ENCODE measurements at regions not wholly inside any gene's neighbourhood (a gene's known extent, or its start where the extent isn't known, plus 50 kb on each side); places are given as distances from the start of the nearest gene placed in this dataset.

DNA sequence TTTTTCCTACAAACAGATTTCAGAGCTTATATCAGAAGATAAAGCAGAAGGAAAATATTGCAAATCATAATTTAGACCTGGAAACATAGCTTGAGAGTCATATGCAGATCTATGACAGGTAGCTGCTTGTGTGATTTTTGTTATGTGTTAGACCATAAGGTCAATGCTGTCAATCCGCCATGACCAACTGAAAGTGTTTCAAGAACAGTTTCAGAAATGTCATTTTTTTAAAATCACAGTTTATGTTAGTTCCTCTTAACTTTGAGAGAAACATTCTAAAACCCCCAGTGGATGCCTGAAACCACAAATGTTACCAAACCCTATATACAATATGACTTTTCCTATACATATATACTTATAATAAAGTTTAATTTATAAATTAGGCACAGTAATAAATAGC lies 391.3 kb upstream of the FAM241A start:
- DNase-seq = no peak
- H3K4me1 ChIP-seq (ENCODE audit: low read length) = no peaks in the 10 kb centered on the region
- TF ChIP-seq, protein P1, sequence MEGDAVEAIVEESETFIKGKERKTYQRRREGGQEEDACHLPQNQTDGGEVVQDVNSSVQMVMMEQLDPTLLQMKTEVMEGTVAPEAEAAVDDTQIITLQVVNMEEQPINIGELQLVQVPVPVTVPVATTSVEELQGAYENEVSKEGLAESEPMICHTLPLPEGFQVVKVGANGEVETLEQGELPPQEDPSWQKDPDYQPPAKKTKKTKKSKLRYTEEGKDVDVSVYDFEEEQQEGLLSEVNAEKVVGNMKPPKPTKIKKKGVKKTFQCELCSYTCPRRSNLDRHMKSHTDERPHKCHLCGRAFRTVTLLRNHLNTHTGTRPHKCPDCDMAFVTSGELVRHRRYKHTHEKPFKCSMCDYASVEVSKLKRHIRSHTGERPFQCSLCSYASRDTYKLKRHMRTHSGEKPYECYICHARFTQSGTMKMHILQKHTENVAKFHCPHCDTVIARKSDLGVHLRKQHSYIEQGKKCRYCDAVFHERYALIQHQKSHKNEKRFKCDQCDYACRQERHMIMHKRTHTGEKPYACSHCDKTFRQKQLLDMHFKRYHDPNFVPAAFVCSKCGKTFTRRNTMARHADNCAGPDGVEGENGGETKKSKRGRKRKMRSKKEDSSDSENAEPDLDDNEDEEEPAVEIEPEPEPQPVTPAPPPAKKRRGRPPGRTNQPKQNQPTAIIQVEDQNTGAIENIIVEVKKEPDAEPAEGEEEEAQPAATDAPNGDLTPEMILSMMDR (IDR thresholded peaks at IDR 0.05; ENCODE audit: low read length) = no peak
- TF ChIP-seq EZH2 (optimal IDR thresholded peaks at IDR 0.05; ENCODE audit: low read depth, low read length) = no peak
- TF ChIP-seq EZH2phosphoT487 (IDR thresholded peaks at IDR 0.05; ENCODE audit: low read length) = no peak
- H3K9me3 ChIP-seq (replicated peaks; ENCODE audit: insufficient read depth, low read length) = no peaks in the 10 kb centered on the region
- H3K9me2 ChIP-seq (replicated peaks; ENCODE audit: insufficient read depth, low read length) = no peaks in the 10 kb centered on the region
- no peaks in the 10 kb centered on the region for H3K36me3 ChIP-seq (replicated peaks; ENCODE audit: insufficient read depth, low read length)
- H3K27ac ChIP-seq (ENCODE audit: low read length) = no peak overlapping the region
- H3K27me3 ChIP-seq (replicated peaks; ENCODE audit: insufficient read depth, low read length) = no peaks in the 10 kb centered on the region
- no peak overlapping the region for H3K9ac ChIP-seq (ENCODE audit: low read length)
- H3K79me2 ChIP-seq (ENCODE audit: low read length) = no peaks in the 10 kb centered on the region
- no peak overlapping the region for H3K4me2 ChIP-seq (ENCODE audit: low read depth, low read length)
- H3K4me3 ChIP-seq (ENCODE audit: low read length) = no peak overlapping the region
- no peaks in the 10 kb centered on the region for H3F3A ChIP-seq (ENCODE audit: insufficient read depth, low read length)
- H2AFZ ChIP-seq (ENCODE audit: low read length) = no peak overlapping the region
- H4K20me1 ChIP-seq (ENCODE audit: insufficient read depth, low read length) = no peaks in the 10 kb centered on the region

DNA sequence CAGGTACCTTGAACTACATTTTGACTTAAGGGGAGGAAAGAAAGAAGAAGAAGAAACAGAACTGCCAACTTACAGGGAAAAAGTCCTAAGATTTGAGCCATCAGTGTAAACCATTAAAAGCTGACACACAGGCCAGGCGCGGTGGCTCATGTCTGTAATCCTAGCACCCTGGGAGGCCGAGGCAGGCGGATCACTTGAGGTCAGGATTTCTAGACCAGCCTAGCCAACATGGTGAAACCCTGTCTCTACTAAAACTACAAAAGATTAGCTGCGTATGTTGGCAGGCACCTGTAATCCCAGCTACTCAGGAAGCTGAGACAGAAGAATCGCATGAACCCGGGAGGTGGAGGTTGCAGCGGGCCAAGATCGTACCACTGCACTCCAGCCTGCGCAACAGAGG lies 389.7 kb upstream of the FAM241A start:
- Histone ChIP-seq H3K27me3 (replicated peaks; ENCODE audit: insufficient read depth, low read length) (no peaks in the 10 kb centered on the region), H3K9me2 (replicated peaks; ENCODE audit: insufficient read depth, low read length) (0 out of 2 replicates have a peak, but pooled peaks cover 3% of the 10 kb centered on the region), H3K79me2 (ENCODE audit: low read length) (no peaks in the 10 kb centered on the region), H3K4me2 (ENCODE audit: low read depth, low read length) (no peak overlapping the region), H4K20me1 (ENCODE audit: insufficient read depth, low read length) (no peaks in the 10 kb centered on the region), H3F3A (ENCODE audit: insufficient read depth, low read length) (no peaks in the 10 kb centered on the region), H2AFZ (ENCODE audit: low read length) (no peak overlapping the region), H3K9me3 (replicated peaks; ENCODE audit: insufficient read depth, low read length) (no peaks in the 10 kb centered on the region), H3K9ac (ENCODE audit: low read length) (no peak overlapping the region), H3K4me3 (ENCODE audit: low read length) (no peak overlapping the region), H3K36me3 (replicated peaks; ENCODE audit: insufficient read depth, low read length) (no peaks in the 10 kb centered on the region), H3K4me1 (ENCODE audit: low read length) (no peaks in the 10 kb centered on the region), H3K27ac (ENCODE audit: low read length) (no peak overlapping the region)
- TF ChIP-seq EZH2 (optimal IDR thresholded peaks at IDR 0.05; ENCODE audit: low read depth, low read length) = no peak
- no peak for TF ChIP-seq EZH2phosphoT487 (IDR thresholded peaks at IDR 0.05; ENCODE audit: low read length)
- TF ChIP-seq, protein P1 (IDR thresholded peaks at IDR 0.05; ENCODE audit: low read length) = no peak
- no peak for DNase-seq

DNA sequence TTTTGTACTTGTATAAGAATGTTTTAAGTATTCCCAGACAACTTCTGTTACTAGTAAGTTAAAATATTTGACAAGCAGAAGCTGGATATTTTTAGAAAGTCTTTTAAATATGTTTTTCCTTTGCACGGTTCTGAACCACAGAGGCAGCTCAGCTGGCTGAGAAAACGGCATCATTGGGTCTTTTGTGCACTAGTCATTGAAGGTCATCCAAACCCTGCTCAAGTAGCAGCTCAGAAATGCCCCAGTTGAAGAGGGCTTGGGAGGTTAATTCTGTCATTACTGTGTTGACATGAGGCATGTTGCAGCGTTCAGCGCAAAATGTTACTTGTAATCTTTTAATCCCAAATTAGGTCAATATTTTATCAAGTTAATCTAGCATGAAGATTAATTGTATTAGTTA lies 383.7 kb upstream of the FAM241A start:
- H4K20me1 ChIP-seq (ENCODE audit: insufficient read depth, low read length) = no peaks in the 10 kb centered on the region
- no peak overlapping the region for H3K27ac ChIP-seq (ENCODE audit: low read length)
- H3F3A ChIP-seq (ENCODE audit: insufficient read depth, low read length) = no peaks in the 10 kb centered on the region
- no peak overlapping the region for H3K4me3 ChIP-seq (ENCODE audit: low read length)
- no peaks in the 10 kb centered on the region for H3K4me1 ChIP-seq (ENCODE audit: low read length)
- H2AFZ ChIP-seq (ENCODE audit: low read length) = no peak overlapping the region
- DNase-seq = no peak
- H3K27me3 ChIP-seq (replicated peaks; ENCODE audit: insufficient read depth, low read length) = no peaks in the 10 kb centered on the region
- no peaks in the 10 kb centered on the region for H3K79me2 ChIP-seq (ENCODE audit: low read length)
- H3K36me3 ChIP-seq (replicated peaks; ENCODE audit: insufficient read depth, low read length) = no peaks in the 10 kb centered on the region
- TF ChIP-seq EZH2 (optimal IDR thresholded peaks at IDR 0.05; ENCODE audit: low read depth, low read length) (no peak), EZH2phosphoT487 (IDR thresholded peaks at IDR 0.05; ENCODE audit: low read length) (no peak)
- TF ChIP-seq, protein P1 (IDR thresholded peaks at IDR 0.05; ENCODE audit: low read length) = no peak
- no peaks in the 10 kb centered on the region for H3K9me3 ChIP-seq (replicated peaks; ENCODE audit: insufficient read depth, low read length)
- H3K9me2 ChIP-seq (replicated peaks; ENCODE audit: insufficient read depth, low read length) = 0 out of 2 replicates have a peak, but pooled peaks cover 3% of the 10 kb centered on the region
- no peak overlapping the region for H3K4me2 ChIP-seq (ENCODE audit: low read depth, low read length)
- H3K9ac ChIP-seq (ENCODE audit: low read length) = no peak overlapping the region

All from MM.1S (cell line).